Right ventricle myocardium inferior (tissue), 1 donor: ENCODE measurements at regions not wholly inside any gene's neighbourhood (a gene's known extent, or its start where the extent isn't known, plus 50 kb on each side); places are given as distances from the start of the nearest gene placed in this dataset.

Experiments used
- ATAC-seq: fragments of 200-7000 bp; cut with Tn5 transposase; one replicate; pipeline ENCODE4 v1.9.1; 2020; ENCODE audit warnings: mild to moderate bottlenecking, moderate library complexity
- DNase-seq: peaks from one replicate; pipeline ENCODE4 v3.0.0; 2021; ENCODE audit errors: missing footprints
- intact Hi-C: fragments of 100-400 bp; cut with DNase I; formaldehyde crosslinking; loops from one replicate; pipeline ENCODE4 v1.11.0; 2022
- donor health status: DM: no; HTN: yes; CAD: no; lungs with severe emphysema.

DNA sequence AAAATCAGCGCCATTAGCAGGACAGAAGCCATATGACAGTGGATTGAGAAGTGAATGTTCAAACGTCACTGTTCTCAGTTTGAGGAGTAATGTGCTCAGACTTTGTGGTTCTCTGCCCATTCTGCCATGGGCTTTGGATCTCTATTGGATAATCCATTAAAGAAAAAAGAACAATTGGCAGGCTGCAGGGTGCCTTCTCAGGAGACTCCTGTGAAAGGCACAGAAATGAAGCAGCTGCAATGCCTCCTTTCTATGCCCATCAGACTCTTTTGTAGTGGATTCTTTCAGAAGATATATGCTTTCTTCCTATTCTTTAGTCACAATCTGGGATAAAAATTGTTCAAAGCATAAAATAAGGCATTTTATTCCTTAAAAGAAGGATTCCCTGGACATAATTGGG lies 506.9 kb upstream of the KLHL29 start:
- ATAC-seq = no peak
- intact Hi-C loops = no loop called here

GRCh38 chr2:22879009-22879863 lies 505.7 kb upstream of the KLHL29 start:
- intact Hi-C loops = no loop called here
- ATAC-seq = no peak

More for the DNA sequence above, 506.9 kb upstream of the KLHL29 start:
- no peak for DNase-seq

DNA sequence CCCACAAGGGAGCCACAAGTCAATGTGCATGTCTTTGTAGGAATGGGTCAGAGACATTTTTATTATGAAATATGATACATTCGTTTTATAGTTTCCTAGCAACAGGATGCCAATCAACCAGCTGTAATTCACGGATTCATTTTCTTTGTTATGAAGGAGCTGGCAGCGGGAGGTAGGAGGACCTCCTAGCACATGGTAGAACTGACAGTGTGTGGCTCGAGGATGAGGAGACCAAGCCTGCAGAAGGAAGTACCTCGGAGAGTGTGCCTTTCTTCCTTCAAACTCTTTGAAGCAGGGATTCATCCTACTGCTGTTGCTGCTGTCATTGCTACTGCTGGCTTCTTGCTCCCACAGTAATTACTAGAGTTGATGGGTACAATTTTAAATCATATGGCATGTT lies 504.8 kb upstream of the KLHL29 start:
- no peak for ATAC-seq
- intact Hi-C loops = no loop called here
- no peak for DNase-seq

More at GRCh38 chr2:22879009-22879863, 505.7 kb upstream of the KLHL29 start:
- no peak for DNase-seq

DNA sequence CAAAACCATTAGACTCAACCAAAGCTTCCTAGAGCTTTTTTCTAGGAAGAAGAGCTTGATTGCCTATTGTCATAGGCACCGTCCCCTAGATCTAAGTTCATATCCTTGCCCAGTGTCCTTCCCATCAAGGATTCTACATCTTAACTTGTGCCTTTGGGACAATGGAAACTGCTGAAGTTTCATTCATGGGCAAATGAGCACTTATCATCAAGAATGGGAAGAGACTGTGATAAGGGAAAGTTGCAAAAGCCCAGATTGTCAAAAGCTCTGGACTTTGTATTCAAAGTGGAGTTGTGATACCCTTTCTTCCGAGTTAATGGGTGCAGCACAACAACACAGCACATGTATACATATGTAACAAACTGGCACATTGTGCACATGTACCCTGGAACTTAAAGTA lies 503.0 kb upstream of the KLHL29 start:
- no peak for ATAC-seq
- intact Hi-C loops = no loop called here
- no peak for DNase-seq

- DNase-seq = no peak
- intact Hi-C loops = no loop called here
- ATAC-seq = no peak
Observed at GRCh38 chr2:22882643-22883042, 502.3 kb upstream of the KLHL29 start.

DNA sequence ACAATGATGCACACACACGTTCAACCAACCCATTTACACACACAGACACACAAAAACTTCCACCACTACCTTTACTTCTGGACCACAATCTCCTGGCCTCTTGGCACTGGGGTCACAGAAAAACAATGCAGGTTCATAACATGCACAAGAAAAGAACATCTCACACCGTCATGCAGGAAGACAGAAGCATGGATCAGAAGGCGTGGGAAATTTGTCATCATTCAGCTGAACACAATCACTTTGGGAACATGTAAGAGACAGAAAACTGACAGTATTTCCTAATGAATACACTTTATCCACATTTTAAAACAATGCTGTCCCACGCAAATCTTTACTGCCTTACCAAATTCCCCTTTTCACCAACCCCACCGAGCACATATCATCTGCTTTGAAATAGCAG lies 501.9 kb upstream of the KLHL29 start:
- DNase-seq (no peak), ATAC-seq (no peak)
- intact Hi-C loops = no loop called here

GRCh38 chr2:22885245-22885644 lies 499.7 kb upstream of the KLHL29 start:
- intact Hi-C loops = no loop called here
- DNase-seq (no peak), ATAC-seq (no peak)

- ATAC-seq (no peak), DNase-seq (no peak)
- intact Hi-C loops = no loop called here
Observed at GRCh38 chr2:22887426-22887825, 497.6 kb upstream of the KLHL29 start.

GRCh38 chr2:22887845-22888244 lies 497.1 kb upstream of the KLHL29 start:
- intact Hi-C loops = no loop called here
- ATAC-seq (no peak), DNase-seq (no peak)

DNA sequence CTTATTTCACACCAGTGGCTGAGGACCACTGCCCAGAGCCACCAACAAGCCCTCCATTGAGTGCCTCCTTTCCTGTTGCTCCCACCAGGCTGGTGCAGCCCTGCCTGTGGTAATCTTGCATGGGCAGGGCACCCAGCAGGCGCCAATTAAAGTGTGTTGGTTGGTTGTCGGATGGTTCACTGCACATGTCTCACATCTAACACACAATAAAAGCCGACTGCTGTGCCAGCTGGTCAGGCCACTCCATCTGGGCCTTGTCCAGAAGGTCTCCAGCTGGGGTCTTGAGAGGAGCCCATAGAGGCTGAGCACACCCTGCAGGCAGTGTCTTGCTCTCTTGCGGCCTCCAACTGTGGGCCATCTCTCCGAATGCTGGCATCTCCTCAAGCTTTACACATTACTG lies 494.8 kb upstream of the KLHL29 start:
- DNase-seq (no peak), ATAC-seq (no peak)
- intact Hi-C loops = no loop called here

GRCh38 chr2:22893761-22894517 lies 491.0 kb upstream of the KLHL29 start:
- no peak for DNase-seq
- ATAC-seq = no peak
- intact Hi-C loops = no loop called here

- intact Hi-C loops = no loop called here
- ATAC-seq (no peak), DNase-seq (no peak)
Observed at GRCh38 chr2:22894761-22895160, 490.2 kb upstream of the KLHL29 start.

DNA sequence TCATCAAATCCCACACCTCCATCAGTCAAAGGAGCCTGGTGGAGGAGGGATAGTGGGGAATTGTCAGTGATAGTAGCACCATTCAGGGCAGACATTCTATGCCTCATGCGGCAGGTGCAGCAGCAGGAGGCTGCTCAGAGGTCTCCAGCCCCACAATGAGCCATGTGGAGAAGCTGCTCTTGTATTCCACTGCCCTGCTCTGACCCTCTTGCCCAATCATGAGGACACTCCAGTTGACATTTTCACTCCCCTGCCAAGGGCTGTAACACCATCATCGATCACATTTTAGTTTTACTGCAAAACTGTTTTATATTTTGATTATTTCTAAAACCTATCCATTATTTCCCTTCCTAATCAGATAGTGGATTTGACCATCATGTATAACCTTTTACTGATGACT lies 487.6 kb upstream of the KLHL29 start:
- ATAC-seq (no peak), DNase-seq (no peak)
- intact Hi-C loops = no loop called here

GRCh38 chr2:22900674-22901073 lies 484.3 kb upstream of the KLHL29 start:
- DNase-seq (no peak), ATAC-seq (no peak)
- intact Hi-C loops = loop anchor here (10.0 kb wide), 1 partner anchor 454 kb away; no protein-coding TSS in a partner anchor

- intact Hi-C loops = loop anchor here (10.0 kb wide), 1 partner anchor 453 kb away; no protein-coding TSS in a partner anchor
- DNase-seq (no peak), ATAC-seq (no peak)
Observed at GRCh38 chr2:22901471-22902179, 483.4 kb upstream of the KLHL29 start.

GRCh38 chr2:22902180-22902550 lies 482.8 kb upstream of the KLHL29 start:
- DNase-seq = no peak
- intact Hi-C loops = loop anchor here (10.0 kb wide), 1 partner anchor 453 kb away; no protein-coding TSS in a partner anchor
- ATAC-seq = no peak

GRCh38 chr2:22902662-22903165 lies 482.3 kb upstream of the KLHL29 start:
- intact Hi-C loops = loop anchor here (10.0 kb wide), 1 partner anchor 452 kb away; no protein-coding TSS in a partner anchor
- ATAC-seq = no peak
- DNase-seq = no peak

- intact Hi-C loops = loop anchor here (10.0 kb wide), 1 partner anchor 451 kb away; no protein-coding TSS in a partner anchor
- ATAC-seq (no peak), DNase-seq (no peak)
Observed at GRCh38 chr2:22903616-22904015, 481.4 kb upstream of the KLHL29 start.

GRCh38 chr2:22904126-22904684 lies 480.8 kb upstream of the KLHL29 start:
- DNase-seq (no peak), ATAC-seq (no peak)
- intact Hi-C loops = loop anchor here (10.0 kb wide), 1 partner anchor 451 kb away; no protein-coding TSS in a partner anchor
